GM12892 (cell line): ENCODE measurements at regions not wholly inside any gene's neighbourhood (a gene's known extent, or its start where the extent isn't known, plus 50 kb on each side); places are given as distances from the start of the nearest gene placed in this dataset.

ENCODE experiments used
- POLR2A ChIP-seq: IDR thresholded peaks from 2 replicates; pipeline ENCODE4 v1.6.1; 2011; ENCODE audit warnings: low read depth, low read length, control low read depth
- POLR2AphosphoS5 ChIP-seq: IDR thresholded peaks from 2 replicates; pipeline ENCODE4 v1.6.1; 2011; ENCODE audit warnings: low read depth, low read length, control low read depth
- TAF1 ChIP-seq: IDR thresholded peaks from 2 replicates; pipeline ENCODE4 v1.6.1; 2011; ENCODE audit warnings: low read depth, mild to moderate bottlenecking, control low read depth, low read length, borderline replicate concordance

- TF ChIP-seq POLR2A (no peak), POLR2AphosphoS5 (no peak), TAF1 (no peak)
Observed at GRCh38 chr4:187270154-187270553, 546.5 kb upstream of the FAT1 start.
